Fibroblast of lung (primary cell): ENCODE measurements at regions not wholly inside any gene's neighbourhood (a gene's known extent, or its start where the extent isn't known, plus 50 kb on each side); places are given as distances from the start of the nearest gene placed in this dataset.

Source experiments
- EZH2 ChIP-seq: IDR thresholded peaks from 2 replicates; pipeline ENCODE4 v1.5.1; 2012; ENCODE audit warnings: low read length, control low read depth, mild to moderate bottlenecking; ENCODE audit errors: missing control alignments
- TF ChIP-seq, protein P1 (sequence below), 2 donors: IDR thresholded peaks in 1 of 2; conservative IDR thresholded peaks in 1 of 2; 1 replicate in 1 of 2; 2 replicates in 1 of 2; pipeline ENCODE4 v1.5.1; 2011 to 2012; ENCODE audit warnings: low read length in 2 of 2, control low read depth in 1 of 2, inconsistent platforms in 1 of 2, low read depth in 1 of 2, mild to moderate bottlenecking in 1 of 2

DNA sequence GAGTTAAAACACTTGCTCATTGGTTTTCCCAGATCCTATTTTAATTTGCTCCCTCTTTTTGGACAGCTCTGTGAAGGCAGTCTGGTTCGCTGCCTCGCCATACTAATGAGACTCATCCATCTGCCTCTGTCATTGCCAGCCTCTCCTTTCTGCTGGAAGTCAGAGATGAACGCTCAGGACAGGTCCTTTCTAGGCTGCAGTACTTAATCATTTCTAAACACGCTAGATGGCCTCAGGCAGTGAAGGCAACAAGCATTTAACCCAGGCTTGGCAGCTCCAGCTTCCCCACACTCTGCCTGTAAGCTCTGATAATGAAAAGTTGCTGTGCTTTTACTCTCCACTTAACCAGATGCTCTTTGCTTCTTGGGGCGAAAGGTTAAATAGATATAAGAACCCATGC lies 286.7 kb upstream of the POU3F2 start:
- TF ChIP-seq, protein P1, sequence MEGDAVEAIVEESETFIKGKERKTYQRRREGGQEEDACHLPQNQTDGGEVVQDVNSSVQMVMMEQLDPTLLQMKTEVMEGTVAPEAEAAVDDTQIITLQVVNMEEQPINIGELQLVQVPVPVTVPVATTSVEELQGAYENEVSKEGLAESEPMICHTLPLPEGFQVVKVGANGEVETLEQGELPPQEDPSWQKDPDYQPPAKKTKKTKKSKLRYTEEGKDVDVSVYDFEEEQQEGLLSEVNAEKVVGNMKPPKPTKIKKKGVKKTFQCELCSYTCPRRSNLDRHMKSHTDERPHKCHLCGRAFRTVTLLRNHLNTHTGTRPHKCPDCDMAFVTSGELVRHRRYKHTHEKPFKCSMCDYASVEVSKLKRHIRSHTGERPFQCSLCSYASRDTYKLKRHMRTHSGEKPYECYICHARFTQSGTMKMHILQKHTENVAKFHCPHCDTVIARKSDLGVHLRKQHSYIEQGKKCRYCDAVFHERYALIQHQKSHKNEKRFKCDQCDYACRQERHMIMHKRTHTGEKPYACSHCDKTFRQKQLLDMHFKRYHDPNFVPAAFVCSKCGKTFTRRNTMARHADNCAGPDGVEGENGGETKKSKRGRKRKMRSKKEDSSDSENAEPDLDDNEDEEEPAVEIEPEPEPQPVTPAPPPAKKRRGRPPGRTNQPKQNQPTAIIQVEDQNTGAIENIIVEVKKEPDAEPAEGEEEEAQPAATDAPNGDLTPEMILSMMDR (conservative IDR thresholded peaks at IDR 0.05 in 1 of 2, IDR thresholded peaks at IDR 0.05 in 1 of 2; ENCODE audit: low read depth in 1 of 2, low read length in 2 of 2) = no peak
- no peak for TF ChIP-seq EZH2
